ENCODE measurements at regions not wholly inside any gene's neighbourhood (a gene's known extent, or its start where the extent isn't known, plus 50 kb on each side); places are given as distances from the start of the nearest gene placed in this dataset.

DNA sequence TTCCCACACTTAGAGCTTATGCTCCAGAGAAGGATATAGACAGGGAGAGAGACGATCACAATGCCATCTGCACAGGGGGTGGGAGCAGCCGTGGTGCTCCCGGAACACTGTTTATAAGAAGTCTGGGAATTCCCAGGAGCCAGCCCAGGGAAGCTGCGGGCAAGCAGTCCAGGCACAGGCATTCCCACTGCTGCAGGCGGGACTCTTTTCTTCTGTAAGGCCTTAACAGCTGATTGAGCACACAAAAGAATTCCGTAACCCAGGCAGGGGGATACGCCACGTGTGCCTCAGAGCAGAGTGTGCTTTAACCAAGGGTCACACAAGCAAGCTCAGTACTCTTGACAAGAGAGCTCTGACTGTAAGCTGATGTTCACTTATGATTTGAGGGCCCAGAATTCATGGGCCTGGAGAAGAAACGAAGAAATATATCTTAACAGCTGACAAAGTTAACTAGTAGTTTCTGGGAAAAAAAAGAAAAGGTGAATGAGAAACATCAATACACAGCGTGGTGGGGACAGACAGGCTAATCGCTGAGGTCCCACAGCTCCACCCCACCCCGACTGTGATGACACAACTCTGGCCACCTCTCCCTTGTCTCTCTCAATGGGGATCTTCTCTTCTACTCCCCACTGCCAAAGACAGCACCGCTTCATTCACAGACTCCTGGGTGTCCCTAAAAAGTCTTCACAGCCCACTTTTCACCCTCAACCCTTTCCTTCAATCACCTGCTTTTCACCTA, 85.9 kb upstream of the SIMC1 start:
- TF ChIP-seq EP300 (IDR thresholded peaks at IDR 0.05): no peak
- TF ChIP-seq POLR2A (IDR thresholded peaks at IDR 0.05): no peak
- TF ChIP-seq, protein P1, sequence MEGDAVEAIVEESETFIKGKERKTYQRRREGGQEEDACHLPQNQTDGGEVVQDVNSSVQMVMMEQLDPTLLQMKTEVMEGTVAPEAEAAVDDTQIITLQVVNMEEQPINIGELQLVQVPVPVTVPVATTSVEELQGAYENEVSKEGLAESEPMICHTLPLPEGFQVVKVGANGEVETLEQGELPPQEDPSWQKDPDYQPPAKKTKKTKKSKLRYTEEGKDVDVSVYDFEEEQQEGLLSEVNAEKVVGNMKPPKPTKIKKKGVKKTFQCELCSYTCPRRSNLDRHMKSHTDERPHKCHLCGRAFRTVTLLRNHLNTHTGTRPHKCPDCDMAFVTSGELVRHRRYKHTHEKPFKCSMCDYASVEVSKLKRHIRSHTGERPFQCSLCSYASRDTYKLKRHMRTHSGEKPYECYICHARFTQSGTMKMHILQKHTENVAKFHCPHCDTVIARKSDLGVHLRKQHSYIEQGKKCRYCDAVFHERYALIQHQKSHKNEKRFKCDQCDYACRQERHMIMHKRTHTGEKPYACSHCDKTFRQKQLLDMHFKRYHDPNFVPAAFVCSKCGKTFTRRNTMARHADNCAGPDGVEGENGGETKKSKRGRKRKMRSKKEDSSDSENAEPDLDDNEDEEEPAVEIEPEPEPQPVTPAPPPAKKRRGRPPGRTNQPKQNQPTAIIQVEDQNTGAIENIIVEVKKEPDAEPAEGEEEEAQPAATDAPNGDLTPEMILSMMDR (IDR thresholded peaks at IDR 0.05): no peak
- TF ChIP-seq POLR2AphosphoS5 (IDR thresholded peaks at IDR 0.05): no peak

Data from gastroesophageal sphincter (tissue), 3 donors.